ENCODE measurements at regions not wholly inside any gene's neighbourhood (a gene's known extent, or its start where the extent isn't known, plus 50 kb on each side); places are given as distances from the start of the nearest gene placed in this dataset.

GRCh38 chr3:17808994-17809393, 66.6 kb upstream of the TBC1D5 start:
- H4K91ac ChIP-seq (ENCODE audit: insufficient read length, low read depth, low read length): no peak overlapping the region
- H3K23ac ChIP-seq (ENCODE audit: insufficient read length, low read depth, low read length): no peak overlapping the region
- H2AFZ ChIP-seq (ENCODE audit: low read length): no peak overlapping the region
- no peak overlapping the region for H2BK15ac ChIP-seq (ENCODE audit: low read depth, low read length)
- no peak overlapping the region for H4K5ac ChIP-seq (ENCODE audit: insufficient read length, low read depth, low read length)
- no peaks in the 10 kb centered on the region for H3K79me1 ChIP-seq (ENCODE audit: insufficient read depth, low read depth, low read length, poor library complexity, severe bottlenecking)
- H3K9ac ChIP-seq (ENCODE audit: extremely low read depth, insufficient read length, low read length): no peak overlapping the region
- no peak overlapping the region for H2BK120ac ChIP-seq (ENCODE audit: low read depth, low read length, poor library complexity, severe bottlenecking)
- no peak overlapping the region for H3K56ac ChIP-seq (ENCODE audit: insufficient read length, low read depth, low read length)
- no peak overlapping the region for H3K18ac ChIP-seq (ENCODE audit: insufficient read length, low read depth, low read length)
- H3K4ac ChIP-seq (ENCODE audit: low read depth, low read length): no peak overlapping the region
- H4K20me1 ChIP-seq (ENCODE audit: control insufficient read depth, insufficient read depth, insufficient read length): no peaks in the 10 kb centered on the region
- no peaks in the 10 kb centered on the region for H3K23me2 ChIP-seq (ENCODE audit: insufficient read length, low read depth, low read length, poor library complexity, severe bottlenecking)
- Mint-ChIP-seq H3K27ac (no peak overlapping the region), H3K9me3 (no peaks in the 10 kb centered on the region), H3K4me1 (no peaks in the 10 kb centered on the region), H3K4me3 (no peak overlapping the region), H3K36me3 (ENCODE audit: insufficient read depth in 1 of 3, low read depth in 3 of 3) (no peaks in the 10 kb centered on the region), H3K27me3 (ENCODE audit: low read depth) (no peaks in the 10 kb centered on the region; the same call in none of the 2 replicates)
- H4K8ac ChIP-seq (replicated peaks; ENCODE audit: insufficient read length, low read depth, low read length): no peak overlapping the region
- no peak overlapping the region for H2BK12ac ChIP-seq (ENCODE audit: insufficient read length, low read depth, low read length)
- H2AK5ac ChIP-seq (ENCODE audit: insufficient read length, low read length): no peak overlapping the region
- TF ChIP-seq, protein P1, sequence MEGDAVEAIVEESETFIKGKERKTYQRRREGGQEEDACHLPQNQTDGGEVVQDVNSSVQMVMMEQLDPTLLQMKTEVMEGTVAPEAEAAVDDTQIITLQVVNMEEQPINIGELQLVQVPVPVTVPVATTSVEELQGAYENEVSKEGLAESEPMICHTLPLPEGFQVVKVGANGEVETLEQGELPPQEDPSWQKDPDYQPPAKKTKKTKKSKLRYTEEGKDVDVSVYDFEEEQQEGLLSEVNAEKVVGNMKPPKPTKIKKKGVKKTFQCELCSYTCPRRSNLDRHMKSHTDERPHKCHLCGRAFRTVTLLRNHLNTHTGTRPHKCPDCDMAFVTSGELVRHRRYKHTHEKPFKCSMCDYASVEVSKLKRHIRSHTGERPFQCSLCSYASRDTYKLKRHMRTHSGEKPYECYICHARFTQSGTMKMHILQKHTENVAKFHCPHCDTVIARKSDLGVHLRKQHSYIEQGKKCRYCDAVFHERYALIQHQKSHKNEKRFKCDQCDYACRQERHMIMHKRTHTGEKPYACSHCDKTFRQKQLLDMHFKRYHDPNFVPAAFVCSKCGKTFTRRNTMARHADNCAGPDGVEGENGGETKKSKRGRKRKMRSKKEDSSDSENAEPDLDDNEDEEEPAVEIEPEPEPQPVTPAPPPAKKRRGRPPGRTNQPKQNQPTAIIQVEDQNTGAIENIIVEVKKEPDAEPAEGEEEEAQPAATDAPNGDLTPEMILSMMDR (conservative IDR thresholded peaks at IDR 0.05): no peak
- no peaks in the 10 kb centered on the region for H3K79me2 ChIP-seq (ENCODE audit: insufficient read depth, low read length)
- H3K4me2 ChIP-seq (ENCODE audit: insufficient read depth, insufficient read length, low read length): no peak overlapping the region
- no peaks in the 10 kb centered on the region for H3K4me1 ChIP-seq (ENCODE audit: insufficient read depth, low read length)
- H3K27ac ChIP-seq (ENCODE audit: insufficient read length, low read depth, low read length): no peak overlapping the region
- no peak overlapping the region for H3K14ac ChIP-seq (ENCODE audit: insufficient read depth, low read length)
- no peak for DNase-seq
- H2BK5ac ChIP-seq (ENCODE audit: insufficient read length, low read length): no peak overlapping the region
- no peaks in the 10 kb centered on the region for H3K27me3 ChIP-seq (ENCODE audit: insufficient read depth, low read length)
- H3K9me3 ChIP-seq (ENCODE audit: control insufficient read depth, low read depth, low read length): no peaks in the 10 kb centered on the region
- no peak overlapping the region for H2BK20ac ChIP-seq (ENCODE audit: low read depth, low read length, poor library complexity, severe bottlenecking)
- no peak overlapping the region for H3T11ph ChIP-seq (ENCODE audit: low read length)
